D721Med (cell line): ENCODE measurements at regions not wholly inside any gene's neighbourhood (a gene's known extent, or its start where the extent isn't known, plus 50 kb on each side); places are given as distances from the start of the nearest gene placed in this dataset.

Experiments used
- DNase-seq: peaks from one replicate; pipeline ENCODE4 v3.0.0; 2011; ENCODE audit warnings: low spot score; ENCODE audit not compliant: insufficient read length
- FAIRE-seq: peaks from 2 replicates; lab custom pipeline; 2011; peaks lifted over from hg19 to GRCh38; lab: Jason Lieb, UNC
- CTCF ChIP-seq: IDR thresholded peaks from 2 replicates; pipeline ENCODE4 v1.5.1; 2012; ENCODE audit warnings: mild to moderate bottlenecking, control low read depth; ENCODE audit not compliant: insufficient read depth; ENCODE audit errors: missing control alignments

DNA sequence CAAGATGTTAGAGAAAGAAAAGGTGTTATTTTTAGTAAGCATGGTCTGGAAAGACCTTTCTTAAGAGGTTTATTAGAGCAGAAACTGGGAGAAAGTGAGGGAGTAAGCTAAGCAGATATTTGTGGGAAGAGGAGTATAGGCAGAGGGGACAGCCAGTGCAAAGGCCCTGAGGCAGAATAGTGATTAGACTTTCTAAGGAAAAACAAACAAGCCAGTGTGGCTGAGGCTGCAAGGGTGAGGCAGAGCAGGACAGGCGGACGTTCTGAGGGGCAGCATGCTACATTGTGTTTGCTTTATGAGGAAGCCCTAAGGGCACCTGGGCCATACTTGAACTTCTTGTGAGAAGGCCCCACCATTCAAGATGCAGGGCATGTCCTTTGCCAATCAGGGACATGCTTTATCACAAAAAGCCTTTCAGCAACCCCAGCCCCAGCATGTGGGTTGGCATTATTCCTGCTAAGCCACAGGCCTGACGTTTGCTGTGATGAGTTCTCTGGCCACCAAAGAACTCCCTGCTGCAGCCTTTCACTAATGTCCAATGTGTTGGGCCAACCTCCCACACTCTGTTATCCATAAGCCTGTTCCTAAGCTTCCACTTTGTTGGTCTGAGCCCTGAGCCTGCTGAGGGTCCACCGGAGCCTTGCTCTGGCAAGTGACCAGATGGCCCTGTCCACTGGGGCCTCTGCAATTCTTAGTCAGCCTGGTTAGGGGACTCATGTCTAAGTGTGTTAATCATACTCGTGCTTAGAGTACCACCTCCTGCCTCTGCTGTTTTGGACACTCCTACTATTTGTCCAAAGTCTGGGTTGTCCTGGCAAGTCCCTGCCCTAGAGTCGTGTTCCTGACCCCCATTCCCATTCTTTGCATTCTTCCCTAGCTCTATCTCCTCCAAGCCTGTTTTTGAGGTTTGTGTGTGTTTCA is 209.9 kb upstream of the CTNNB1 start:
- no peak for FAIRE-seq
- DNase-seq = no peak
- TF ChIP-seq CTCF = no peak

DNA sequence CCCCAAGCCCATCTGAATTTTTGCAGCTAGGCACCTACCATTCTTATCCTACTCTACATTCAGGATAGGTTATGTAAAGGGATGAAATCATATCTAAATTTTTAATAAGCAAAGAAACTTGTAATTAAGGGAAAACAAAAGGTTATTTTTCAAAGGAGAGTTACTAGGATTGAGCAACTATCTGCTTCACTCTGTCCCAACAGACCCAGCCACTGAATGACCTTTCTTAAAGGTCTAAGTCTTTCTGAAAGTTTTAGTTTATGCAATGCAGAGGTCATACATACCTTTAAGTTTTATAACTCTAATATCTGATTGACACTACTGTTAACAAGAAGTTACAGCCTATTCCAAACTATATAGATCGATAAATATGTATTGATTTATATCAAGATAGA is 209.2 kb upstream of the CTNNB1 start:
- TF ChIP-seq CTCF = no peak
- no peak for FAIRE-seq
- DNase-seq = no peak

- DNase-seq = no peak
- TF ChIP-seq CTCF = no peak
- no peak for FAIRE-seq
These were observed 207.3 kb upstream of the CTNNB1 start for GRCh38 chr3:40992023-40992422.

- TF ChIP-seq CTCF = no peak
- no peak for FAIRE-seq
- no peak for DNase-seq
These were observed 204.7 kb upstream of the CTNNB1 start for GRCh38 chr3:40994611-40995010.

DNA sequence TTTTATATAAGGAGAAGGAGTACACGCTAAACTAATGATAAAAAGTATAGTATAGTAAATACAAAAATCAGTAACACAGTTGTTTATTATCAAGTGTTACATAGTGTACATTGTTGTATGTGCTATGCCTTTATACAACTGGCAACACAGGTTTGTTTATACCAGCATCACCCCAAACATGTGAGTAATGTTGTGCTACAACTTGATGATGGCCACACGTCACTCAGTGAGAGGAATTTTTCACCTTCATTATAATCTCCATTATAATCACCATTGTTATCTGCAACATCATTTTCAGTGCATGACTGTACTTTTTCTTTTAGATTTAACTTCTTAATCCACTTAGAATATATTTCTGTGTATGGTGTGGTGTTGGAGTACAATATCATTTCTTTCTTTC is 204.0 kb upstream of the CTNNB1 start:
- DNase-seq = no peak
- no peak for TF ChIP-seq CTCF
- FAIRE-seq = no peak

DNA sequence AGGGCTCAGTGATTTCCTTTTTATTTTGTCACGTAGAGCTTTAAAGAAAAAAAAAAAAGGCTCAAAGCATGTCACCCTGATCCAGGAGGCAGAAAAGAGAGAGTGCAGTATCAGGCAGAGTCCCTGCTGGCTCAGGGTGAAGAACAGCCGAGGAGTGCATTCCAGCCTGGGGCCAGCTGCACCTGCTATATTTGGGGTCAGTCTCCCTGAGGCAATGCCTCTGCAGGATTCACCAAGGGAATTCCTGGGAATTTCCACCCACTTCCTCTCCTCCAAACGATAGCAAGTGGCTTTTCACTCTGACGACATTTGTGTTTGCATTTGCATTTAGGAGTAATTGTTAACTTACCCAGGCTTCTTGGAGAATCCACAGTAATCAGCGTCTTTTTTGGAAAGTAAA is 202.9 kb upstream of the CTNNB1 start:
- no peak for TF ChIP-seq CTCF
- no peak for DNase-seq
- no peak for FAIRE-seq
